HepG2 (cell line): ENCODE measurements at regions not wholly inside any gene's neighbourhood (a gene's known extent, or its start where the extent isn't known, plus 50 kb on each side); places are given as distances from the start of the nearest gene placed in this dataset.

Experiments used
- ATAC-seq: fragments of 200-7000 bp; cut with Tn5 transposase; 3 replicates; pipeline ENCODE4 v1.9.1; 2020; ENCODE audit warnings: mild to moderate bottlenecking, moderate library complexity
- BruUV-seq: library from RNA; stranded (reverse); fragments of 400-500 nt; replicated peaks from 2 replicates; lab custom pipeline; 2021; lab: Mats Ljungman, UMichigan
- CTCF ChIA-PET: fragments of 300-600 bp; formaldehyde crosslinking; extraction: SDS; loops from one replicate; lab custom pipeline; 2021; ENCODE audit warnings: low total read pairs, inconsistent platforms, low intra/inter-chr PET ratio; lab: Yijun Ruan, JAX
- POLR2A ChIA-PET: fragments of 350-600 bp; sonication (Branson Sonifier 250); formaldehyde crosslinking; loops from one replicate; lab custom pipeline; 2020; ENCODE audit warnings: antibody characterized with exemption, inconsistent platforms; lab: Yijun Ruan, JAX
- DNase-seq: peaks from one replicate; pipeline ENCODE4 v3.0.0-alpha.2; 2015; ENCODE audit warnings: low spot score
- FAIRE-seq: peaks from 3 replicates; lab custom pipeline; 2011; peaks lifted over from hg19 to GRCh38; lab: Jason Lieb, UNC
- H2AFZ ChIP-seq: one replicate; pipeline ENCODE4 v1.6.1; 2011; ENCODE audit warnings: low read length, inconsistent platforms
- H3K27ac ChIP-seq: fragments of 300-600 bp; 3 replicates; pipeline ENCODE4 v1.8.0; 2011; ENCODE audit warnings: mixed run types, mild to moderate bottlenecking, mixed read lengths, low read length, inconsistent platforms; ENCODE audit not compliant: insufficient read depth; ENCODE audit errors: extremely low read length
- H3K27me3 ChIP-seq, 2 experiments: fragments of 200-600 bp in 1 of 2; 2 replicates in 1 of 2; 3 replicates in 1 of 2; pipeline versions ENCODE4 v1.6.0 to v1.8.0; 2011; ENCODE audit warnings: low read length in 2 of 2, mild to moderate bottlenecking in 2 of 2, moderate library complexity in 2 of 2, inconsistent platforms in 1 of 2; ENCODE audit not compliant: insufficient read depth in 2 of 2, control insufficient read depth in 1 of 2
- H3K36me3 ChIP-seq, 2 experiments: fragments of 200-600 bp in 1 of 2; replicated peaks in 1 of 2; 2 replicates in 1 of 2; 3 replicates in 1 of 2; pipeline versions ENCODE4 v1.5.1 to v1.8.0; 2011; ENCODE audit warnings: low read length in 2 of 2, inconsistent platforms in 1 of 2; ENCODE audit not compliant: insufficient read depth in 2 of 2, control insufficient read depth in 1 of 2
- H3K4me1 ChIP-seq: 2 replicates; pipeline ENCODE4 v1.5.1; 2012; ENCODE audit warnings: low read length, inconsistent platforms; ENCODE audit not compliant: insufficient read depth
- H3K4me2 ChIP-seq: 2 replicates; pipeline ENCODE4 v1.6.0; 2011; ENCODE audit warnings: low read depth, low read length, inconsistent platforms
- H3K4me3 ChIP-seq, 3 experiments: fragments of 200-600 bp in 1 of 3; sonication (generic), shearing (Covaris generic) in 1 of 3; replicated peaks in 1 of 3; 2 replicates each; pipeline ENCODE4 v1.5.1; 2011 to 2016; ENCODE audit warnings: low read length in 3 of 3, inconsistent platforms in 2 of 3, low read depth in 2 of 3, mild to moderate bottlenecking in 2 of 3, control low read depth in 1 of 3, mixed read lengths in 1 of 3; ENCODE audit not compliant: insufficient read depth in 1 of 3
- H3K79me2 ChIP-seq: one replicate; pipeline ENCODE4 v1.6.1; 2011; ENCODE audit warnings: low read length, inconsistent platforms; ENCODE audit not compliant: insufficient read depth
- H3K9ac ChIP-seq: 2 replicates; pipeline ENCODE4 v1.6.0; 2011; ENCODE audit warnings: mild to moderate bottlenecking, low read depth, low read length, inconsistent platforms; ENCODE audit not compliant: insufficient read depth
- H3K9me3 ChIP-seq: 2 replicates; pipeline ENCODE4 v1.5.1; 2012; ENCODE audit warnings: mild to moderate bottlenecking, low read length
- H4K20me1 ChIP-seq: 2 replicates; pipeline ENCODE4 v1.6.0; 2011; ENCODE audit warnings: inconsistent platforms, mild to moderate bottlenecking, low read length, moderate library complexity; ENCODE audit not compliant: insufficient read depth
- BCL6 ChIP-seq: IDR thresholded peaks from 2 replicates; pipeline ENCODE4 v1.6.1; 2016; ENCODE audit warnings: missing genetic modification reagents, missing compliant biosample characterization
- FOSL1 ChIP-seq: sonication (generic); formaldehyde crosslinking; IDR thresholded peaks from 2 replicates; pipeline ENCODE4 v1.9.0; 2021; ENCODE audit warnings: missing genetic modification reagents, borderline replicate concordance
- HDAC6 ChIP-seq: fragments of 200-600 bp; sonication (generic); IDR thresholded peaks from 2 replicates; pipeline ENCODE4 v1.7.0; 2017; ENCODE audit warnings: mild to moderate bottlenecking, antibody characterized with exemption, low read length, low read depth
- HOXD1 ChIP-seq: sonication (generic); formaldehyde crosslinking; IDR thresholded peaks from 2 replicates; pipeline ENCODE4 v1.5.0; 2020; ENCODE audit warnings: missing genetic modification reagents
- KDM2A ChIP-seq: sonication (generic); formaldehyde crosslinking; IDR thresholded peaks from 2 replicates; pipeline ENCODE4 v1.4.0; 2020; ENCODE audit warnings: low read depth, missing genetic modification reagents, borderline replicate concordance
- KDM6A ChIP-seq: IDR thresholded peaks from 2 replicates; pipeline ENCODE4 v1.6.1; 2016; ENCODE audit warnings: low read depth
- SALL1 ChIP-seq: sonication (generic); formaldehyde crosslinking; IDR thresholded peaks from 2 replicates; pipeline ENCODE4 v1.8.0; 2022; ENCODE audit warnings: mild to moderate bottlenecking, missing genetic modification reagents
- ZNF563 ChIP-seq: sonication (generic); formaldehyde crosslinking; IDR thresholded peaks from 2 replicates; pipeline ENCODE4 v1.8.0; 2022; ENCODE audit warnings: mild to moderate bottlenecking, moderate library complexity, missing genetic modification reagents
- ZNF616 ChIP-seq: sonication (generic); formaldehyde crosslinking; IDR thresholded peaks from 2 replicates; pipeline ENCODE4 v1.5.0; 2020; ENCODE audit warnings: low read depth, mild to moderate bottlenecking, missing genetic modification reagents
- ZNF746 ChIP-seq: sonication (generic); formaldehyde crosslinking; IDR thresholded peaks from 2 replicates; pipeline ENCODE4 v1.8.0; 2022; ENCODE audit warnings: mild to moderate bottlenecking, missing genetic modification reagents
- WGBS: methylation state at CpG from one replicate; pipeline ENCODE4 v1.1.6; 2017; ENCODE audit warnings: low lambda C conversion rate; 5-methylcytosine and 5-hydroxymethylcytosine counted together
- in situ Hi-C: cut with HindIII; loops from 2 replicates; pipeline ENCODE4 v1.10.0; 2017; ENCODE audit warnings: low pct_unique_long_range_greater_than_20kb; ENCODE audit not compliant: extremely low pct_ligation_motif_present
- intact Hi-C: fragments of 100-400 bp; cut with micrococcal nuclease; formaldehyde crosslinking; loops from one replicate; pipeline ENCODE4 v1.10.0; 2022; ENCODE audit not compliant: unreplicated experiment
- TF ChIP-seq, protein P1 (sequence below): sonication (generic); formaldehyde crosslinking; IDR thresholded peaks from 2 replicates; pipeline ENCODE4 v1.4.0; 2020; ENCODE audit warnings: missing genetic modification reagents, borderline replicate concordance
- TF ChIP-seq, protein P2 (sequence below): sonication (generic); formaldehyde crosslinking; IDR thresholded peaks from 2 replicates; pipeline ENCODE4 v1.8.0; 2022; ENCODE audit warnings: mild to moderate bottlenecking, missing genetic modification reagents, borderline replicate concordance

DNA sequence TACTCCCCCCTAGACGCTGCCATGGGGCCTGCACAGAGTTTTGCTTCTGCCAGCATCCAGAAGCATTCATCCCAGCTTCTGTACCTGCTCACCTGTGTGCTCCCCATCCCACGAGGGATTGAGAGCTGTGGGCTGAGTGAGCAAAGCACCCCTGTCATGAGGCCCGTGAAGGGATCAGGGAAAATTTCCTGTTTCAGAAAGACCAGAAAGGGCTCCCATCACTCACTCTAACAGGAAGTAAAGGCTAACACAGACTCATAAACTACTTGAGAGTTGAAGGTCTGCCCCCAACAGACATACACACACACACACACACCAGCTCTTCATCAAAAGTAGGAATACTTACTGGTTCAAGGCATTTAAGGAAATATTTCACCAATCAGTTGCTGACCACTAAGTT lies 256.5 kb upstream of the NT5E start (continued):
- TF ChIP-seq, protein P1, sequence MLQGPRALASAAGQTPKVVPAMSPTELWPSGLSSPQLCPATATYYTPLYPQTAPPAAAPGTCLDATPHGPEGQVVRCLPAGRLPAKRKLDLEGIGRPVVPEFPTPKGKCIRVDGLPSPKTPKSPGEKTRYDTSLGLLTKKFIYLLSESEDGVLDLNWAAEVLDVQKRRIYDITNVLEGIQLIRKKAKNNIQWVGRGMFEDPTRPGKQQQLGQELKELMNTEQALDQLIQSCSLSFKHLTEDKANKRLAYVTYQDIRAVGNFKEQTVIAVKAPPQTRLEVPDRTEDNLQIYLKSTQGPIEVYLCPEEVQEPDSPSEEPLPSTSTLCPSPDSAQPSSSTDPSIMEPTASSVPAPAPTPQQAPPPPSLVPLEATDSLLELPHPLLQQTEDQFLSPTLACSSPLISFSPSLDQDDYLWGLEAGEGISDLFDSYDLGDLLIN (CRISPR knock-in tag): no peak
- TF ChIP-seq KDM2A (CRISPR knock-in tag): no peak

DNA sequence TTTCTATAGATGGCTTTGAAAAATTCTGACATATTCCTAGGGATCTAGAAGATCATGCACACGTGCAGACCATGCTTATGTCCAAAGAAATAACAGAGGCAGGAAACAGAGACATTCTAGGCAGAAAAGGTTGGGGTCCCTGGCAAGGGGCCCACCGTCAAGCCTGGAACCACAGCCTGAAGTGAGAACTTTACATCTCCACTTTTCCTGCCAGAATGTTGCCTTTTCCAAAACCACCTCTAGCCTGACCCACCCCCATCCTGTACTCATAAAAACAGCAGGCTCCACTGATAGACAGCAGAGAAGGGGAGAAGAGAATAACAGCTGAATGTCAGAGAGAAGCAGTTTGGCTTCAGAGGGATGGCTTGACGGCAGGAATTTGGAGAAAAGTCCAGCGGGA lies 257.3 kb upstream of the NT5E start:
- Histone ChIP-seq H3K4me3 (no peak overlapping the region), H2AFZ (no peak overlapping the region), H4K20me1 (no peaks in the 10 kb centered on the region), H3K4me2 (no peak overlapping the region), H3K79me2 (no peaks in the 10 kb centered on the region), H3K36me3 (no peaks in the 10 kb centered on the region)
- FAIRE-seq (no peak), DNase-seq (no peak)
- intact Hi-C loops: no loop called here
- CTCF ChIA-PET: no interaction called here
- in situ Hi-C loops: no loop called here
- TF ChIP-seq HDAC6 (no peak), SALL1 (CRISPR knock-in tag) (no peak)
- TF ChIP-seq, all 625 proteins: peak for 0
- POLR2A ChIA-PET: no interaction called here
- Histone ChIP-seq H3K9ac (no peak overlapping the region), H3K27me3 (no peaks in the 10 kb centered on the region), H3K4me1 (no peaks in the 10 kb centered on the region), H3K9me3 (no peaks in the 10 kb centered on the region), H3K27ac (no peak overlapping the region)
- no peak for ATAC-seq
- 1% methylated on average over 4 of the region's 4 CpGs for WGBS
- no TSS peak for BruUV-seq

- BruUV-seq: no TSS peak
- Histone ChIP-seq H3K79me2 (no peaks in the 10 kb centered on the region), H3K4me1 (no peaks in the 10 kb centered on the region), H3K9ac (no peak overlapping the region), H2AFZ (no peak overlapping the region), H3K4me2 (no peak overlapping the region), H3K27me3 (no peaks in the 10 kb centered on the region), H3K27ac (no peak overlapping the region), H3K9me3 (no peaks in the 10 kb centered on the region), H3K36me3 (no peaks in the 10 kb centered on the region), H3K4me3 (no peak overlapping the region), H4K20me1 (no peaks in the 10 kb centered on the region)
- WGBS: 0% methylated on average over 1 of the region's 1 CpG
- FAIRE-seq (no peak), ATAC-seq (no peak), DNase-seq (no peak)
- in situ Hi-C loops (no loop called here), intact Hi-C loops (no loop called here)
- POLR2A ChIA-PET: no interaction called here
- CTCF ChIA-PET: no interaction called here
- no peak for TF ChIP-seq FOSL1 (CRISPR knock-in tag)
- no peak for TF ChIP-seq HOXD1
- no peak for TF ChIP-seq KDM6A
- TF ChIP-seq ZNF616 (CRISPR knock-in tag): no peak
- no peak for TF ChIP-seq ZNF746 (CRISPR knock-in tag)
- TF ChIP-seq, protein P2, sequence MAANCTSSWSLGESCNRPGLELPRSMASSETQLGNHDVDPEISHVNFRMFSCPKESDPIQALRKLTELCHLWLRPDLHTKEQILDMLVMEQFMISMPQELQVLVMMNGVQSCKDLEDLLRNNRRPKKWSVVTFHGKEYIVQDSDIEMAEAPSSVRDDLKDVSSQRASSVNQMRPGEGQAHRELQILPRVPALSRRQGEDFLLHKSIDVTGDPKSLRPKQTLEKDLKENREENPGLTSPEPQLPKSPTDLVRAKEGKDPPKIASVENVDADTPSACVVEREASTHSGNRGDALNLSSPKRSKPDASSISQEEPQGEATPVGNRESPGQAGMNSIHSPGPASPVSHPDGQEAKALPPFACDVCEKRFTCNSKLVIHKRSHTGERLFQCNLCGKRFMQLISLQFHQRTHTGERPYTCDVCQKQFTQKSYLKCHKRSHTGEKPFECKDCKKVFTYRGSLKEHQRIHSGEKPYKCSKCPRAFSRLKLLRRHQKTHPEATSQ (CRISPR knock-in tag): no peak
- TF ChIP-seq BCL6 (CRISPR knock-in tag): no peak
- TF ChIP-seq ZNF563 (CRISPR knock-in tag): no peak
Measured at GRCh38 chr6:85192186-85192585, 257.7 kb upstream of the NT5E start.
